MCF 10A (cell line): ENCODE measurements at regions not wholly inside any gene's neighbourhood (a gene's known extent, or its start where the extent isn't known, plus 50 kb on each side); places are given as distances from the start of the nearest gene placed in this dataset.
A peak's percentile ranks its signal among the peaks of the same experiment; 100 is the strongest.

Experiments used
- BruUV-seq: library from RNA; stranded (reverse); fragments of 400-500 nt; replicated peaks from 2 replicates; lab custom pipeline; 2021; lab: Mats Ljungman, UMichigan
- CTCF ChIA-PET: fragments of 300-600 bp; sonication (Branson Sonifier 250); formaldehyde crosslinking; extraction: SDS; loops from one replicate; lab custom pipeline; 2021; ENCODE audit warnings: antibody characterized with exemption, inconsistent platforms; lab: Yijun Ruan, JAX
- POLR2A ChIA-PET: fragments of 300-600, 350-650 bp; sonication (Branson Sonifier 250); formaldehyde crosslinking; extraction: SDS; loops from one replicate; lab custom pipeline; 2020; ENCODE audit warnings: antibody characterized with exemption, inconsistent platforms; lab: Yijun Ruan, JAX
- DNase-seq: peaks from one replicate; pipeline ENCODE4 v3.0.0-alpha.2; 2018; ENCODE audit not compliant: unreplicated experiment
- H3K27ac Mint-ChIP-seq: one replicate; pipeline ENCODE4 v1.8.0; 2022; ENCODE audit warnings: mild to moderate bottlenecking, low read depth, mixed read lengths; ENCODE audit not compliant: unreplicated experiment
- H3K27me3 Mint-ChIP-seq: one replicate; pipeline ENCODE4 v1.8.0; 2022; ENCODE audit warnings: mixed read lengths; ENCODE audit not compliant: insufficient read depth, unreplicated experiment
- H3K36me3 Mint-ChIP-seq: one replicate; pipeline ENCODE4 v1.8.0; 2022; ENCODE audit warnings: mild to moderate bottlenecking, moderate library complexity, mixed read lengths; ENCODE audit not compliant: insufficient read depth, unreplicated experiment
- H3K4me1 Mint-ChIP-seq: one replicate; pipeline ENCODE4 v1.8.0; 2022; ENCODE audit warnings: mixed read lengths; ENCODE audit not compliant: insufficient read depth, unreplicated experiment
- H3K4me3 Mint-ChIP-seq: one replicate; pipeline ENCODE4 v1.8.0; 2022; ENCODE audit warnings: mild to moderate bottlenecking, moderate library complexity, mixed read lengths; ENCODE audit not compliant: unreplicated experiment
- H3K9me3 Mint-ChIP-seq: one replicate; pipeline ENCODE4 v1.8.0; 2022; ENCODE audit warnings: mixed read lengths; ENCODE audit not compliant: unreplicated experiment
- intact Hi-C: fragments of 100-400 bp; cut with micrococcal nuclease; formaldehyde crosslinking; loops from 2 replicates; pipeline ENCODE4 v1.14.1; 2022
- TF ChIP-seq, protein P1 (sequence below): fragments of 200-600 bp; IDR thresholded peaks from one replicate; pipeline ENCODE4 v1.8.0; 2022; ENCODE audit warnings: antibody characterized with exemption, mild to moderate bottlenecking; ENCODE audit not compliant: unreplicated experiment

DNA sequence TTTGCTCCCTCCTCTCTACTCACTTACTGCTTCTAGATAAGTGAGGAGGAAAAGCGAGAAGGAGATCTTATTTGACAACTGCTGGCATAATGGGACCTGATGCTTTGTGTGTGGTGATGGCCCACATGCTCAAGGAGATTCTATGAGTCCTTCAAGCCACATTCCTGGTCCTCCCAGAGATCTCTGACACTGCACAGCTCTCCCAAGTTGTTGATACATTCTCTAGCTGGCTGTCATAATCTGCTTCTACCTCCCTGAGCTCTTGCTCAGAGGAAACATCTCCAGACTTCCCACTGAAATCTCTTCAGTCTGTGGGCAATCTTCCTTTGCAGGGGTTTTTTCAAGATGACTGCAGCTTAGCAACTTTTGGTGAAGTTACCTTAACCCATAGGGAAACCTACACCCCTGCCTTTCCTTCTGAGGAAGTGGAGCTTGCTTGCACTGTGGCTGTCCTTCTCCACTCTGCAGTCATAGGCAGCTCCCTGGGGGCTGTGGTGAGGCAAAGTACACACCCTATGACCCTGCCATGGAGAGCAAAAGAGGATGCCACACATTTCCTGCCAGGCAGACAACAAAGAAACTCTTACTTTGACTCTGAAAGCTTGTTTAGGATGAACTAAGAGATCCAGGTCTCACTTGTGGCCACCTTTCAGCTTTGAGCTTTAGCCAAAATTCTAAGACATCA, 163.8 kb downstream of the TMEM38B start:
- Mint-ChIP-seq H3K4me1 (peaks cover 13% of the 10 kb centered on the region), H3K27me3 (no peaks in the 10 kb centered on the region), H3K27ac (no peak overlapping the region), H3K36me3 (peaks cover 4% of the 10 kb centered on the region), H3K4me3 (no peak overlapping the region), H3K9me3 (no peaks in the 10 kb centered on the region)
- BruUV-seq = no TSS peak
- TF ChIP-seq, protein P1, sequence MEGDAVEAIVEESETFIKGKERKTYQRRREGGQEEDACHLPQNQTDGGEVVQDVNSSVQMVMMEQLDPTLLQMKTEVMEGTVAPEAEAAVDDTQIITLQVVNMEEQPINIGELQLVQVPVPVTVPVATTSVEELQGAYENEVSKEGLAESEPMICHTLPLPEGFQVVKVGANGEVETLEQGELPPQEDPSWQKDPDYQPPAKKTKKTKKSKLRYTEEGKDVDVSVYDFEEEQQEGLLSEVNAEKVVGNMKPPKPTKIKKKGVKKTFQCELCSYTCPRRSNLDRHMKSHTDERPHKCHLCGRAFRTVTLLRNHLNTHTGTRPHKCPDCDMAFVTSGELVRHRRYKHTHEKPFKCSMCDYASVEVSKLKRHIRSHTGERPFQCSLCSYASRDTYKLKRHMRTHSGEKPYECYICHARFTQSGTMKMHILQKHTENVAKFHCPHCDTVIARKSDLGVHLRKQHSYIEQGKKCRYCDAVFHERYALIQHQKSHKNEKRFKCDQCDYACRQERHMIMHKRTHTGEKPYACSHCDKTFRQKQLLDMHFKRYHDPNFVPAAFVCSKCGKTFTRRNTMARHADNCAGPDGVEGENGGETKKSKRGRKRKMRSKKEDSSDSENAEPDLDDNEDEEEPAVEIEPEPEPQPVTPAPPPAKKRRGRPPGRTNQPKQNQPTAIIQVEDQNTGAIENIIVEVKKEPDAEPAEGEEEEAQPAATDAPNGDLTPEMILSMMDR = no peak
- DNase-seq = no peak
- ChIA-PET CTCF (interaction anchor here (0.6 to 3.3 kb wide), 5 partner anchors 16 to 1004 kb away, joined by 3 to 26 read pairs (median 4); partner anchors contain the start of gene ZNF462), POLR2A (interaction anchor here (0.6 kb wide), 2 partner anchors 1355 to 1383 kb away, joined by 3 read pairs; no protein-coding TSS in a partner anchor)
- intact Hi-C loops = no loop called here

DNA sequence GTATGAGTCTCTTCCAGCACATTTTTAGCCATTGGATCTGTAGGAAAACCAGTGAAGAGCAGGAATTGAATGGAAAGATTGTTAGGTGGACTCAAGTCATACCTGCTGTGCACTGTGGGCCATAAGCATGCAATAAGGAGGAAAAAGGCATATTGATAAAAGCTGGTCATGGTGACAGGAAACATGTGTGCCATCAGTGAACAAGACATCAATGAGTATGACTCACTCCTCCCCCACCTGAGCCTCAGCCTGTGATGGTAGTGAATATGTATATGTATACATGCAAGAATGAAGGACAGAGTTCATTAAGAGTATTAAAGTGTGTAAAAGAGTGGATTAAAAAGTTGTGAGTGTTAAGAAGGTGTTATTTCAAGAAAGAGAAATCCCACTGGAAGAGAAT, 164.5 kb downstream of the TMEM38B start:
- H3K27ac Mint-ChIP-seq = peak overlapping the region; percentile 21
- no TSS peak for BruUV-seq

DNA sequence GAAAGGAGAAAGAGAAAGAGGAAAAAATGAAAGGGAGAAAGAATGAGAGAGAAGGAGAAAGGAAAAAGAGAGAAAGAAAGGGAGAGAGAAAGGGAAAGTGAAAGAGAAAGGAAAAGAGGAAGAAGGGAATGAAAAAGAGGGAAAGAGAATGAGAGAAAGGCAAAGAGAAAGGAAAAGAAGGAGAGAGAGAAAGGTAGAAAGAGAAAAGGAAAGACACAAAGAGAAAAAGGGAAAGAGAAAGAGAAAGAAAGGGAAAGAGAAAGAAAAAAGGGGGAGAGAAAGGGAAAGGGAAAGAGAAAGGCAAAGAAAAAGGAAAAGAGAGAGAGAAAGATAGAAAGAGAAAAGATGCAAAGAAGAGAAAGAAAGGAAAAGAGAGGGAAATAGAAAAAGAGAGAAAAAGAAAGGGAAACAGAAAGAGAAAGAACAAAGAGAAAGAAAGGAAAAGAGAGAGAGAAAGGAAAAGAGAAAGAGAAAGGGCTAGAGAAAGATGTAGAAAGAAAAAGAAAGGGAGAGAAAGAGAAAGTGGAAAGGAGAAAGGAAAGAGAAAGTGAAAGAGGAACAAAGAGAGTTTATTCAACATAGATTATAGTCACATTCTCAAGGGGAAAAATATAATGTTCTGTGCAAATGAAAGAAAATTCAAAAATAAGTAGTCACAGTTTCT, 165.2 kb downstream of the TMEM38B start:
- TF ChIP-seq, protein P1 = no peak
- Mint-ChIP-seq H3K27ac (peak overlapping the region; percentile 21), H3K9me3 (no peaks in the 10 kb centered on the region), H3K27me3 (no peaks in the 10 kb centered on the region), H3K4me1 (peaks cover 24% of the 10 kb centered on the region), H3K4me3 (peak overlapping the region; percentile 24), H3K36me3 (peaks cover 4% of the 10 kb centered on the region)
- intact Hi-C loops = no loop called here
- ChIA-PET CTCF (interaction anchor here (0.9 to 1.0 kb wide), 2 partner anchors 22 to 27 kb away, joined by 3 to 5 read pairs; no protein-coding TSS in a partner anchor), POLR2A (no interaction called here)
- BruUV-seq = no TSS peak
- no peak for DNase-seq

More for the DNA sequence above, 164.5 kb downstream of the TMEM38B start:
- TF ChIP-seq, protein P1 = no peak
- Mint-ChIP-seq H3K4me3 (peak overlapping the region; percentile 24), H3K9me3 (no peaks in the 10 kb centered on the region), H3K36me3 (peaks cover 4% of the 10 kb centered on the region), H3K4me1 (peaks cover 17% of the 10 kb centered on the region), H3K27me3 (no peaks in the 10 kb centered on the region)
- intact Hi-C loops = no loop called here
- ChIA-PET CTCF (interaction anchor here (3.3 kb wide), 1 partner anchor 17 kb away, joined by 26 read pairs; no protein-coding TSS in a partner anchor), POLR2A (no interaction called here)
- DNase-seq = no peak

DNA sequence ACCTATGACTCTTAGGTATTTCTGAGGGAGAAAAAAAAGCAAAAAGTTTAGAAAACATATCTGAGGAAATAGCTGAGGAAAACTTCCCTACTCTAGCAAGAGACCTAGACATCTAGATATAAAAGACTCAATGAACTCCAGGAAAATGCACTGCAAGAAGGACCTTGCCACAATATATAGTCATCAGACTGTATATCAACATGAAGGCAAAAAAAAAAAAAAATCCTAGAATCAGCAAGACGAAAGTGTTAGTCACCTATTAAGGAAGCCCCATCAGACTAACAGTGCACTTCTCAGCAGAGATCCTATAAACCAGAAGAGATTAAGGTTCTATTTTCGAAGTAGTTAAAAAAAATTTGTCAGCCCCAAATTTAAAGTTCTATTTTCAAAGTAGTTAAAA, 166.2 kb downstream of the TMEM38B start:
- CTCF ChIA-PET = interaction anchor here (0.9 to 2.7 kb wide), 3 partner anchors 19 to 28 kb away, joined by 3 to 10 read pairs (median 5); no protein-coding TSS in a partner anchor
- DNase-seq = no peak
- no TSS peak for BruUV-seq
- intact Hi-C loops = no loop called here
- TF ChIP-seq, protein P1 = no peak
- POLR2A ChIA-PET = interaction anchor here (0.7 kb wide), 1 partner anchor 14 kb away, joined by 3 read pairs; no protein-coding TSS in a partner anchor
- H3K4me1 Mint-ChIP-seq = peaks cover 28% of the 10 kb centered on the region
- H3K4me3 Mint-ChIP-seq = no peak overlapping the region
- H3K9me3 Mint-ChIP-seq = no peaks in the 10 kb centered on the region
- H3K27me3 Mint-ChIP-seq = no peaks in the 10 kb centered on the region
- H3K36me3 Mint-ChIP-seq = peaks cover 4% of the 10 kb centered on the region
- no peak overlapping the region for H3K27ac Mint-ChIP-seq
